ENCODE measurements at regions not wholly inside any gene's neighbourhood (a gene's known extent, or its start where the extent isn't known, plus 50 kb on each side); places are given as distances from the start of the nearest gene placed in this dataset.

GRCh38 chr6:21523652-21524051 is 69.9 kb upstream of the SOX4 start:
- no peak for DNase-seq

- no peak for DNase-seq
These were observed 69.3 kb upstream of the SOX4 start for GRCh38 chr6:21524201-21524600.

GRCh38 chr6:21526974-21527373 is 66.6 kb upstream of the SOX4 start:
- no peak for DNase-seq

- no peak for DNase-seq
These were observed 65.8 kb upstream of the SOX4 start for GRCh38 chr6:21527731-21528130.

GRCh38 chr6:21529431-21529830 is 64.1 kb upstream of the SOX4 start:
- DNase-seq, result no peak

GRCh38 chr6:21531393-21531792 is 62.2 kb upstream of the SOX4 start:
- no peak for DNase-seq

- DNase-seq, result no peak
These were observed 59.9 kb upstream of the SOX4 start for GRCh38 chr6:21533678-21534077.

- DNase-seq, result no peak
These were observed 57.2 kb upstream of the SOX4 start for GRCh38 chr6:21536280-21536766.

GRCh38 chr6:21537637-21538036 is 55.9 kb upstream of the SOX4 start:
- DNase-seq, result no peak

GRCh38 chr6:21538186-21538798 is 55.3 kb upstream of the SOX4 start:
- DNase-seq, result no peak

GRCh38 chr6:21539621-21540100 is 53.9 kb upstream of the SOX4 start:
- DNase-seq, result no peak
